Type B pancreatic cell (in vitro differentiated cells): ENCODE measurements at regions not wholly inside any gene's neighbourhood (a gene's known extent, or its start where the extent isn't known, plus 50 kb on each side); places are given as distances from the start of the nearest gene placed in this dataset.

Experiments
- DNase-seq: peaks from one replicate; pipeline ENCODE4 v3.0.0; 2021; ENCODE audit warnings: mixed read lengths; ENCODE audit not compliant: unreplicated experiment; ENCODE audit errors: extremely low spot score
- H3K27ac Mint-ChIP-seq: 2 replicates; pipeline ENCODE4 v1.8.0; 2021; ENCODE audit warnings: mild to moderate bottlenecking, mixed read lengths
- H3K27me3 Mint-ChIP-seq: 2 replicates; pipeline ENCODE4 v1.8.0; 2021; ENCODE audit warnings: mixed read lengths
- H3K36me3 Mint-ChIP-seq: 2 replicates; pipeline ENCODE4 v1.8.0; 2021; ENCODE audit warnings: mixed read lengths
- H3K4me1 Mint-ChIP-seq: one replicate; pipeline ENCODE4 v1.8.0; 2021; ENCODE audit warnings: mixed read lengths; ENCODE audit not compliant: unreplicated experiment
- H3K4me3 Mint-ChIP-seq: 2 replicates; pipeline ENCODE4 v1.8.0; 2021; ENCODE audit warnings: mild to moderate bottlenecking, mixed read lengths
- H3K9me3 Mint-ChIP-seq: 2 replicates; pipeline ENCODE4 v1.8.0; 2021; ENCODE audit warnings: mixed read lengths
- CTCF ChIP-seq: fragments of 200-600 bp; sonication (generic); conservative IDR thresholded peaks from 2 replicates; pipeline ENCODE4 v1.5.0; 2021; ENCODE audit warnings: antibody characterized with exemption, mild to moderate bottlenecking

- Mint-ChIP-seq H3K36me3 (no peaks in the 10 kb centered on the region), H3K27ac (peak overlapping the region; percentile 0), H3K27me3 (no peaks in the 10 kb centered on the region), H3K4me3 (no peak overlapping the region), H3K4me1 (peaks cover 36% of the 10 kb centered on the region), H3K9me3 (no peaks in the 10 kb centered on the region)
- TF ChIP-seq CTCF: peak; percentile 86
- peak; percentile 66 for DNase-seq
Measured at GRCh38 chr2:217510771-217511291, 492.0 kb downstream of the TNS1 start.

- H3K27me3 Mint-ChIP-seq: peaks cover 4% of the 10 kb centered on the region
- H3K36me3 Mint-ChIP-seq: peaks cover 4% of the 10 kb centered on the region
Measured at GRCh38 chr2:217505303-217505702, 497.5 kb downstream of the TNS1 start.

GRCh38 chr2:217501887-217502286 lies 500.9 kb downstream of the TNS1 start:
- Mint-ChIP-seq H3K27me3 (peaks cover 4% of the 10 kb centered on the region), H3K36me3 (peaks cover 7% of the 10 kb centered on the region), H3K9me3 (peaks cover 12% of the 10 kb centered on the region), H3K4me1 (peaks cover 5% of the 10 kb centered on the region), H3K27ac (no peak overlapping the region), H3K4me3 (no peak overlapping the region)
- no peak for TF ChIP-seq CTCF
- no peak for DNase-seq

More at GRCh38 chr2:217505303-217505702, 497.5 kb downstream of the TNS1 start:
- no peak overlapping the region for H3K4me3 Mint-ChIP-seq
- H3K27ac Mint-ChIP-seq: no peak overlapping the region
- no peak for TF ChIP-seq CTCF
- H3K4me1 Mint-ChIP-seq: peaks cover 8% of the 10 kb centered on the region
- H3K9me3 Mint-ChIP-seq: peaks cover 4% of the 10 kb centered on the region
- DNase-seq: no peak

DNA sequence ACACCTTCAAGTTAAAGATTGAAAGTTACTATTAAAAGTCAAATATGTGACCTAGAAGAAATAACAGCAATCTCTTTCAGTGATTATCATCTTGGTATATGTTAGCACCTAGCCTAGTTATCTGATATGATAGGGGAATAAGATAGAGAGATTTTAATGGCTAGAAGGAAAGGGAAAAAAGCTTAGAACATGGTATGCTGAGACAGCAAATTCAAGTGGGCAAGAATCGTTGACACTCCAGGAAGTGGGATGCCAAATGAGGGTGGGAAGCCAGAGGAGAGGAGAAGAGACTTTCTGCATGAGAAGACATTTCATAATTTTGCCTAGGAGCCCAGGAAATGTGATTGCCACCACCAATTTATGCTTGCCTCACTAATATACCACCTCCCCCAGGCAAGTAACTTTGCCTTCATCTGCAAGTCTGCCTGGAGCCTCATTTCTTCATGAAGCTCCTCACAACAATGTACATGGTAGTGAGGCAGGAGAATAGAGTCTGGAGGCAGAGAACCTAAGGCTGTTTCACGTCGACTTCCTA lies 504.9 kb downstream of the TNS1 start:
- DNase-seq: no peak
- H3K4me3 Mint-ChIP-seq: no peak overlapping the region
- H3K27me3 Mint-ChIP-seq: no peaks in the 10 kb centered on the region
- H3K27ac Mint-ChIP-seq: no peak overlapping the region
- no peak for TF ChIP-seq CTCF
- peaks cover 12% of the 10 kb centered on the region for H3K9me3 Mint-ChIP-seq
- H3K36me3 Mint-ChIP-seq: peaks cover 3% of the 10 kb centered on the region
- peaks cover 5% of the 10 kb centered on the region for H3K4me1 Mint-ChIP-seq

DNA sequence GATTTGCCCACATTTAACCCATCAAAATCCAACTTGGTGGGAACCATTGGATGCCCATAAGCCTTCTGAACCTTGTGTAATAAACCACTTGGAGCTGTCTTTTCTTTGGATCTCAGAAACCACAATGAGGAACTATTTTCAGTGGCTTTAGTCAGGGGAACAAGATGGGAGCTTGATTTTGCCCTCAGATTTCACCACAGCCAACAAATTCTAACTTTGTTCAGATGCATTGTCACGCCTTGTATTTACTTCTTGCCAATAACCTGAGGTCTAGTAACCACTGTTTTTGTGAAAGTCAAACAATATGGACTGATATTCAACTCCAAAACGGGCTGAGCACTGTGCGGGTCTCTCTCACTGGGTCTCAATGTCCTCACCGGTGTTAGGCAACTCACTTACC lies 508.2 kb downstream of the TNS1 start:
- no peak for DNase-seq
- H3K27ac Mint-ChIP-seq: no peak overlapping the region
- peaks cover 3% of the 10 kb centered on the region for H3K36me3 Mint-ChIP-seq

More for the DNA sequence above, 508.2 kb downstream of the TNS1 start:
- H3K9me3 Mint-ChIP-seq: peaks cover 12% of the 10 kb centered on the region
- H3K27me3 Mint-ChIP-seq: no peaks in the 10 kb centered on the region
- H3K4me1 Mint-ChIP-seq: peaks cover 9% of the 10 kb centered on the region
- no peak for TF ChIP-seq CTCF
- H3K4me3 Mint-ChIP-seq: no peak overlapping the region
